Neural crest cell (in vitro differentiated cells): ENCODE measurements at regions not wholly inside any gene's neighbourhood (a gene's known extent, or its start where the extent isn't known, plus 50 kb on each side); places are given as distances from the start of the nearest gene placed in this dataset.

Experiments used
- DNase-seq: peaks from one replicate; pipeline ENCODE4 v3.0.0; 2021; ENCODE audit warnings: low read depth, mixed read lengths, low spot score
- H3K27ac Mint-ChIP-seq: one replicate; pipeline ENCODE4 v1.8.0; 2021; ENCODE audit warnings: mild to moderate bottlenecking, mixed read lengths; ENCODE audit not compliant: unreplicated experiment
- H3K27me3 Mint-ChIP-seq: 2 replicates; pipeline ENCODE4 v1.8.0; 2021; ENCODE audit warnings: low read depth, mild to moderate bottlenecking, mixed read lengths
- H3K36me3 Mint-ChIP-seq: 2 replicates; pipeline ENCODE4 v1.8.0; 2021; ENCODE audit warnings: low read depth, mild to moderate bottlenecking, mixed read lengths
- H3K4me1 Mint-ChIP-seq: 2 replicates; pipeline ENCODE4 v1.8.0; 2021; ENCODE audit warnings: mixed read lengths
- H3K4me3 Mint-ChIP-seq: one replicate; pipeline ENCODE4 v1.8.0; 2021; ENCODE audit warnings: mild to moderate bottlenecking, mixed read lengths
- H3K9me3 Mint-ChIP-seq: 2 replicates; pipeline ENCODE4 v1.8.0; 2021; ENCODE audit warnings: mixed read lengths
- CTCF ChIP-seq: fragments of 200-600 bp; sonication (generic); conservative IDR thresholded peaks from 2 replicates; pipeline ENCODE4 v1.5.0; 2021; ENCODE audit warnings: antibody characterized with exemption, mild to moderate bottlenecking

- no peak for DNase-seq
- Mint-ChIP-seq H3K4me1 (peaks cover 23% of the 10 kb centered on the region), H3K9me3 (peaks cover 9% of the 10 kb centered on the region), H3K4me3 (no peak overlapping the region), H3K27me3 (peaks cover 51% of the 10 kb centered on the region), H3K36me3 (no peaks in the 10 kb centered on the region), H3K27ac (no peak overlapping the region)
- TF ChIP-seq CTCF = no peak
These were observed 79.6 kb upstream of the OLFM4 start for GRCh38 chr13:52949044-52949443.

GRCh38 chr13:52947921-52948373 is 80.7 kb upstream of the OLFM4 start:
- H3K9me3 Mint-ChIP-seq = peaks cover 9% of the 10 kb centered on the region
- H3K27me3 Mint-ChIP-seq = peaks cover 59% of the 10 kb centered on the region
- no peaks in the 10 kb centered on the region for H3K36me3 Mint-ChIP-seq
- TF ChIP-seq CTCF = no peak
- no peak overlapping the region for H3K4me3 Mint-ChIP-seq
- H3K4me1 Mint-ChIP-seq = peaks cover 23% of the 10 kb centered on the region
- H3K27ac Mint-ChIP-seq = no peak overlapping the region
- no peak for DNase-seq

GRCh38 chr13:52945348-52945747 is 83.3 kb upstream of the OLFM4 start:
- TF ChIP-seq CTCF = no peak
- H3K4me1 Mint-ChIP-seq = peaks cover 24% of the 10 kb centered on the region

GRCh38 chr13:52944697-52945096 is 83.9 kb upstream of the OLFM4 start:
- H3K4me1 Mint-ChIP-seq = peaks cover 18% of the 10 kb centered on the region
- peaks cover 11% of the 10 kb centered on the region for H3K9me3 Mint-ChIP-seq
- H3K36me3 Mint-ChIP-seq = no peaks in the 10 kb centered on the region
- H3K27me3 Mint-ChIP-seq = peaks cover 60% of the 10 kb centered on the region
- DNase-seq = no peak
- H3K27ac Mint-ChIP-seq = no peak overlapping the region
- no peak for TF ChIP-seq CTCF
- H3K4me3 Mint-ChIP-seq = no peak overlapping the region

More at GRCh38 chr13:52945348-52945747, 83.3 kb upstream of the OLFM4 start:
- peaks cover 59% of the 10 kb centered on the region for H3K27me3 Mint-ChIP-seq
- H3K4me3 Mint-ChIP-seq = no peak overlapping the region
- DNase-seq = no peak
- no peaks in the 10 kb centered on the region for H3K36me3 Mint-ChIP-seq
- no peak overlapping the region for H3K27ac Mint-ChIP-seq
- H3K9me3 Mint-ChIP-seq = peaks cover 11% of the 10 kb centered on the region

- no peak overlapping the region for H3K27ac Mint-ChIP-seq
- H3K4me1 Mint-ChIP-seq = peaks cover 22% of the 10 kb centered on the region
- TF ChIP-seq CTCF = no peak
- peaks cover 75% of the 10 kb centered on the region for H3K27me3 Mint-ChIP-seq
- H3K4me3 Mint-ChIP-seq = no peak overlapping the region
- H3K9me3 Mint-ChIP-seq = peaks cover 2% of the 10 kb centered on the region
- no peaks in the 10 kb centered on the region for H3K36me3 Mint-ChIP-seq
- DNase-seq = no peak
These were observed 89.6 kb upstream of the PCDH8 start for GRCh38 chr13:52938065-52938464.

GRCh38 chr13:52936806-52937205 is 88.4 kb upstream of the PCDH8 start:
- no peak for DNase-seq
- Mint-ChIP-seq H3K27me3 (peaks cover 65% of the 10 kb centered on the region), H3K4me1 (peaks cover 31% of the 10 kb centered on the region), H3K36me3 (no peaks in the 10 kb centered on the region), H3K27ac (no peak overlapping the region), H3K9me3 (no peaks in the 10 kb centered on the region), H3K4me3 (no peak overlapping the region)
- TF ChIP-seq CTCF = no peak
